GM18505 (cell line): ENCODE measurements at regions not wholly inside any gene's neighbourhood (a gene's known extent, or its start where the extent isn't known, plus 50 kb on each side); places are given as distances from the start of the nearest gene placed in this dataset.
"Not testable (repeated sequence)": the region's sequence is repeated elsewhere in the genome, so short reads cannot be mapped to it uniquely, and the experiment has no call there.

Experiments used
- ATAC-seq: cut with Tn5 transposase; IDR thresholded peaks from one replicate; pipeline ENCODE4 v1.9.1; 2021; ENCODE audit not compliant: unreplicated experiment
- POLR2A ChIP-seq: IDR thresholded peaks from 4 replicates; pipeline ENCODE4 v1.6.1; 2011; ENCODE audit warnings: borderline replicate concordance; ENCODE audit not compliant: insufficient read depth, insufficient read length; ENCODE audit errors: extremely low read depth

DNA sequence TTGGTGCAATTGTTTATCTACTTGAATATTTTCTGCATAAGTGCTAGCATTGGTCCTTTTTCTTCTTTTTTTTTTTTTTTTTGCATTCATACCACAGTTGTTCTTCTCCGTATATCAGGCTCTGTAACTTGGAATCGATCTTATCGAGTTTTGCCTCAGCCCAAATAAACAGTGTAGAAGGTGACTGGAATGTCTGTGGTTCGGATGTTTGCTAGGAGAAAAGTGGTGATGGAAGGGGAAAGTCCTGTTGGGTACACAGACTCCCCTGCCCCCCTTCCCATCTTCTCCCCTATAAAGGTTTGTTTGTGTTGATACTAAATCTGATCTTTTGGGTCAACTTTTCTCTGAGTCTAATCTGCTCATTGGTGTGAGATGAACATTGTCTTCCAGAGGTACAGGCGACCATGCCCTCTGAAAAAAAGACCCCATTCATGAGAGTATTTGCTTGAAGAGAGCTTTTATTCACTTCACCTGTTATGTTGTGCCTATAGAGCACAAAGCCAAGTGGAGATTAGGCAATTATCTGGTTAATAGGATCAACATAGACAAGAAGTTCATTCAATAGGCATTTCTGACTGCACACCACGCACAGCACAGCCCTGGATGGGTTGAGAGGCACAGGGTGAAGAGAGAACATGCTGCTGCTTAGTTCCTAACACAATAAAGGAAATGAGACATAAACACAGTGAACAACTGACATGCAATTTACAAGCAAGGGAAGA lies 620.0 kb downstream of the PKHD1 start:
- TF ChIP-seq POLR2A = no peak
- ATAC-seq = no peak

DNA sequence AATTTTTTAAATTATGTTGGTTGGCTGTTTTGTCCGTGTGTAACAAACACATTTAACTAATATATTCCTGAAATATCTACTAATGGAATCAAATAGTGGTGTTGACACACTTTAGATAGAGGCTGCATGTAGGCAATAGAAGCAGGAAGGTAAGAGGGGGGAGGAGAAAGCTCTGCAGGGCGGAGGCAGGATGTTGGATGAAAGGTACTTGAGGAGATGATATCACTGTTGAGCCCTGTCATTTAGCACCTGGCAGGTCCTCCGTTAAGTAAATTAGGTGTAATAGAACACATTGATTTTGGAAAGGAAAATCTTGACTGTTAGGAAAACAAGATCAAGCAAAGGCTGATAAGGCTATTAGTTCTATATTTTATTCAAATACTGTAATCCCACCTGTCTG lies 618.7 kb downstream of the PKHD1 start:
- no peak for ATAC-seq

DNA sequence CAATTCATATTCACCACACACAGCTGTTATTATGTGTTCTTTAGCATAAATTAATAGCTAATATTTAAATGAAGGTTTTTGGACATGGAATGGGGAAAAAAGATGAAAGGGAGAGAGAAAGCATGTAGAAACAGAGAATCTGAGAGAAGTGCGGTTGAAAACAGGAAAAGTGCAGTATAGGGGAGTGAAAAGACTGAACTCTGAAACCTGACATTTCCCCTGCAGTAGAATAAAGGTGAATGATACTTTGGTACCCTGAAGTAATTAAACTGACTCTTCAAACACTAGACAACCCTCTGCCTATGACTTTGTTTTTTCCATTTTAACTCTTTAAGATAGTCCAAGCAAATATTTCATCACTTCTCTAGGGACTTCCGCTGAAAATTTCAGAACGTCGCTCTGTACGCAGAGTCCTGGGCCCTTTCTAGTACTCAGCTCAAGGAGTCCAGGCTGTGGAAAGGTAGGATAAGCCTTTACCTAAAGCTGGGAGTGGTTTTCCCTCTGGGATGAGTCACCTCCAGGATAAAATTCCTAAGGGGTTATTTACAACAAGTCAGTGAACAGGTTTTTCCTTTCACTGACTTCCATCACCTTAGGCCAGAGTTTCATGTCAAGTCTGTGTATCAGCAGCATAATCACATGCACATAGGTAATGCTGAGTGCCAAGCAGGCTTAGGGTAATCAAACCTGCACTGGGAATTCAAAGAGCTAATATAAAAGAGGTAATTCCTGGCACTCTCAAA lies 614.5 kb downstream of the PKHD1 start:
- no peak for ATAC-seq
- TF ChIP-seq POLR2A = no peak

More for the DNA sequence above, 618.7 kb downstream of the PKHD1 start:
- no peak for TF ChIP-seq POLR2A

DNA sequence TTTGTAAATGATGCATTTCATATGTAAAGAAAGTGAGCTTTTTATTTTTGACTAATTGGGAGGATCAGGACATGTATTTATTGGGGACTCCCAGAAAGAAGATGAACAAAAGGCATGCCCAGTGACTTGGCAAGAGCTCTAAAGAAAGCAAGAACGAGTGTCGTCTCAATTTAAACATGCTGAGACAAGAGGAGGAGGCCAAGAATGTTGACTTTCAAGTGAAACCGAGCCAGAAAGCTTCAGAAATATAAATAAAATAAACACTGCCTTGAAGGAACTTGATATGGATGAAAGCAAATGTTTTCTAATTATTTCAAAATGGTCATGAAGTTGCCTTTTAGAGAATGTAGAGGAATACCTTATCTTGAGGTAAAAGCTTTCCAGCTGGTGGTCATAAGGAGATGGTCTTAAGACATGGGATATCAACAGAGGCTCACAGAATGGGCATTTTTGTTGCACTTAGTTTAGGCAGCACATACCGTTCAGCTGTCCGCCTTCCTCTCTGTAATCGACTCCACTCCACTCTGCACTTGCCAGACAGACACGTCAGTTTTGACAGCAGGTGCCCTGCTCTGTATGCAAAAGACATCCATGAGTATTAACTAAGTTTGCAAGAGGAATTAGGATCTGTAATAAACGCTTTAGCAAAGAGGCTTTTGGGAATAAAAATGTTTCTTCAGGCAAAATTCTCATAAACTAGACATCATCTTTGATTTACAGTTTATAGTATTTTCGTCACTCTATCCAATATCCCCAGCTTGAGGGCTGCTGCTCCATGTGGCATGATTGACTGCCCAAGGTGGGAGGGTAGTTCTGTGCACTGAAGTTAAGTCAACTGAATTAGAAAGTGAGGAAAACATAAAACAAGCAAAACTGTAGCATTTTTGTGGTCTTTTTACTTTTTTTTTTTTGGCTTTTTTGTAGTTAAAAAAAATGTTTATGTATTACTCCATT lies 613.1 kb downstream of the PKHD1 start:
- TF ChIP-seq POLR2A = no peak
- ATAC-seq = no peak

DNA sequence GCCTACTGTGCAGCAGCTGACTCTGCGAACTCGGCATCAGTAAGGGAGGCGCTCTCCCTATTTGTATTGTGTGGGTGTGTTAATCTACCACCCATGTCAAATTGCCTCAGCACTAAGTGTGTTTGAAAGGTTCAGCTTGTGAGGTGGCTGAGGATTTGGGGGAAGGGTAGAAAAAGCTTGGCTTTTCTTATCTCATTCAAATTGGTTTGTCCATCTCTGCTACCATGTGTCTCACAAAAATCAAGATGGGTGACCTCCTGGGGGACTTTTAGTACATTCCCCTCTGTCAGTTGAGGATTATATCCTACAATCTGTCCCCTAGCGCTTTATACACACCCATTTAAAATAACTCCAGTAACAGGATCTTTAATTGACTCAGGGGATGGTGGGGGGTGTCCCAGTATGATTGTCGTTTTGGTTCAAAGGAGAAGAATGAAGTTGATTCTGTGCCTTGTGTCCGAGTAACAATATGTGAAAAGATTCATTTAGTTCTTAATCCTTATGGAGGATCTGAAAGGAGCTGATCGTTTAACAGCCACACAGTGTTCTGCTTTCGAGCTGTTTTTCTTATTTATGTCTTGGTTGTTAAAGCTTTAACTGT lies 609.6 kb downstream of the PKHD1 start:
- TF ChIP-seq POLR2A = no peak
- no peak for ATAC-seq

DNA sequence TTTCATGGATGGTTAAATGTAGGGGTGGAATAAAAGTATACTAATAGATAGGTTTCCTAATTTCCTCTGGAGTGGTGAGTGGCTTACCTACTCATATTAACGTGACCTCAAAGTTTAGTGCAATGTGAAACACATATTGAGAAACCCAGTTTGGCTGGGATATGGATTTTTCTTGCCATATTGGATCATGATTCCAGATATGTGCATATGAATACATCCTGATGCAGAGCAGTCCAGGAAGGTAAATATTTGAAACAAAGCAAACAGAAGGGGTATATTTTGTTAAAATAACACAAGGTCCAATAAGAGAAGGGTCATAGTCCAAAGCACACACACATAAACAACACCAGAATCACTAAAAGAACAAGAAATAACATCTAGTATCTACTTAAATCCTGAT lies 608.1 kb downstream of the PKHD1 start:
- ATAC-seq = no peak

DNA sequence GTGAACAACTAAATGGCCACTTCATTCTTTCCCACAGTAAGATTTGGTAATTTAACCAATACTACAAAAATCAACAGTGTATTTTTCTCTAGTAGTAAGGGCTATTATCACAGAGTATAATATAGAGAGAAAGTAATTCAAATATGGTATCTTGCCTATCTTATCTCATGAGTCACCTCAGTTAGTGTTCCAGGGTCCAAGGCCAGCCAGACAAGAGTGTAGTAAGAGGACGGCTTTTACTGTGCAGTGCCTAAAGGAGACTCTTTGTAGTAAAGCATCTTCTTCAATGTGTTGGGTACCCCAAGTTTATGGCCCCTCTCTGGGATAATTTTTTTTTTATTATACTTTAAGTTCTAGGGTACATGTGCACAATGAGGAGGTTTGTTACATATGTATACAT lies 607.4 kb downstream of the PKHD1 start:
- TF ChIP-seq POLR2A = no peak
- no peak for ATAC-seq

More for the DNA sequence above, 608.1 kb downstream of the PKHD1 start:
- TF ChIP-seq POLR2A = no peak

DNA sequence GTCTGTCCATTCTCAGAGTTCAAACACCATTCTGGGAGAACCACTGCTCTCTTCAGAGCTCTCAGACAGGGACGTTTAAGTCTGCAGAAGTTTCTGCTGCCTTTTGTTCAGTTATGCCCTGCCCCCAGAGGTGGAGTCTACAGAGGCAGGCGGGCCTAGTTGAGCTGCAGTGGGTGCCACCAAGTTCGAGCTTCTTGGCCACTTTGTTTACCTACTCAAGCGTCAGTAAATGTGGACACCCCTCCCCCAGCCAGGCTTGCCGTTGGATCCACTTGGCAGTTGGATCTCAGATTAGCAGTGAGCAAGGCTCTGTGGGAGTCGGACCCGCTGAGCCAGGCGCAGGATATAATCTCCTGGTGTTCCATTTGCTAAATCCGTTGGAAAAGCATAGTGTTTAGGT lies 601.5 kb downstream of the PKHD1 start:
- not testable (repeated sequence) for ATAC-seq

DNA sequence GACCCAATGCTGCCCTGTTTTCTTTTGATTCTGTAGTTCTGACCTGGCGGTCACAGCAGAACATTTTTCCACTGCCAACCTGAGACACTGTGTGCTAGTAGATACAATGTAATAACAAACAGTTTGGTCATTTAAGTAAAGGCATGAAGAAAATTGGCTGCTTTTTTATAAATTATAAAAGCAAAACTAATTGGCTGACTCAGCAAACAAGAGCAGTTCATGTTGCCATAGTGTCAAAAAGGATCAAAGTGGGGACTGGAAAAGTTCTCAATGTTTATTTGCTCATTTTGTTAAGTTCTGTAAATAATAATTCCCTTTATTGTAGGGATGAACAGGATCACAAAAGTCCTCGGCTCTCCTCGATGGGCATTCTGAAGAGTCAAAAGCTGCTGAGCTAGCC lies 599.5 kb downstream of the PKHD1 start:
- no peak for TF ChIP-seq POLR2A

DNA sequence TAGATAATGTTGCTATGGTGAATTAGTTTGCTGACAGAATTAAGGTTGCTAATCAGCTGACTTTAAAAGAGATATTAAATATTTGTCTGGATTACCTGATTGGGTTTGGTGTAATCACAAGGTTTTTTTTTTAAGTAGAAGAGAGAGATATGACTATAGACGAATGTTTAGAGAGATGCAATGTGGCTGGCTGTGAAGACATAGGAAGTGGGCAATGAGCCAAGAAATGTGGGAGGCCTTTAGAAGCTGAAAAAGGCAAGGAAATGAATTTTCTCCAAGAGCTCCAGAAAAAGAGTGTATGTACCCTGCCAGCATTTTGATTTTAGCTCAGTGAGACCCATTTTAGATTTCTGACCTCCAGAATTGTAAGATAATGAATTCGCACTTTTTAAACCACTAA lies 598.3 kb downstream of the PKHD1 start:
- no peak for ATAC-seq
- TF ChIP-seq POLR2A = no peak

More for the DNA sequence above, 599.5 kb downstream of the PKHD1 start:
- no peak for ATAC-seq

DNA sequence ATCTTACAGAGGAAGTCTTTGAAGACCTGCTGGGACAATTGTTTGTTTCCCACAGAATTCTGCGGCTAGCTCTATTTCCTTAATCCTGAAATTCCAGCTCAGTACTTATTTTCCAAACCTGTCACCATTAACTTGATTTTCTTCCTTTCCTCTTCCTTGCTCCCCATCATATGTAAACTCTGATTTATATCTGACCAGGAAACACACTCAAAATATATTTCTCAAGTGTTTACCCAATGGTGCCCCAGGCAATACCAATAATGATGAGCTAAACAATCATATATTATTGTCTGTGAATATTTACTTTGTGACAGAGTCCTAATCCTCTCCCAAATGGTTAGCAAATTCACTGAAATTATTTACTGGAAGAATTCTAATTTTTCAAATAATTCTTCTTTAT lies 597.3 kb downstream of the PKHD1 start:
- no peak for ATAC-seq
- no peak for TF ChIP-seq POLR2A

DNA sequence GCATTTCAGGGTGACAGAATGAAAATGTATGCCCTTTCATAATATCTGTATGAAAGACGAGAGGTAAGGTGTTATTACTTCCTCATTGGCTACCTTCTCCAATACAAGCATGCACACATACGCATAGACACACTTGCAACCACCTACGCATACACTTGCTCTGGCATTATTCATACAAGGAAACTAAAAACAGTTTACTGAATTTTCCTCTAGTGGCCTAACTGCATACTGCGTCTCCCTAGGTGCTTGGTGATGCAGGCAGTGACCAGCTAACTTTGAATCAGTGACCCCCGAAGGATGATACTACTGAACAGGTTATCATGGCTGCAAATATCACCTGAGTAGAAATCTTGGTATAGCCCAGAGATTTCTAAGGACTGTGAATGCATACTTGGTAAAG lies 593.1 kb downstream of the PKHD1 start:
- TF ChIP-seq POLR2A = no peak
- no peak for ATAC-seq

DNA sequence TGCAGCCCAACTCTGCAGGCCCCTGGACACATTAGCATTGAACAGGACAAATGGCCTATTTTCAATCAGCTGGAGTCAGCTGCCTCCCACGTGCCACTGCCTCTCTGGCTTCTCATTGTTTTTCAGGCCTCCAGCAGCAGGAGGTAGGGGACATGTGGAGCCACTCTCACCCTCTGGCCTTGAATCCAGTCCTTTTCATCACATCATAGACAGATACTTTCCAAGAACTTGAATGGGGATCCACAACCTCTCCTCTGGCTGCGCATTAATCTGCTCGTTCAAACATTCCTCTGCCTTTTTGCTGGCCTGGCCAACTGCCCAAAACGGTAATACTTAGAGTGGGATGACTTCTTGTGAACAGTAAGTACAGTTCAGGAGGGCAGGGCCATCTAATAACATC lies 592.3 kb downstream of the PKHD1 start:
- no peak for ATAC-seq
- TF ChIP-seq POLR2A = no peak

DNA sequence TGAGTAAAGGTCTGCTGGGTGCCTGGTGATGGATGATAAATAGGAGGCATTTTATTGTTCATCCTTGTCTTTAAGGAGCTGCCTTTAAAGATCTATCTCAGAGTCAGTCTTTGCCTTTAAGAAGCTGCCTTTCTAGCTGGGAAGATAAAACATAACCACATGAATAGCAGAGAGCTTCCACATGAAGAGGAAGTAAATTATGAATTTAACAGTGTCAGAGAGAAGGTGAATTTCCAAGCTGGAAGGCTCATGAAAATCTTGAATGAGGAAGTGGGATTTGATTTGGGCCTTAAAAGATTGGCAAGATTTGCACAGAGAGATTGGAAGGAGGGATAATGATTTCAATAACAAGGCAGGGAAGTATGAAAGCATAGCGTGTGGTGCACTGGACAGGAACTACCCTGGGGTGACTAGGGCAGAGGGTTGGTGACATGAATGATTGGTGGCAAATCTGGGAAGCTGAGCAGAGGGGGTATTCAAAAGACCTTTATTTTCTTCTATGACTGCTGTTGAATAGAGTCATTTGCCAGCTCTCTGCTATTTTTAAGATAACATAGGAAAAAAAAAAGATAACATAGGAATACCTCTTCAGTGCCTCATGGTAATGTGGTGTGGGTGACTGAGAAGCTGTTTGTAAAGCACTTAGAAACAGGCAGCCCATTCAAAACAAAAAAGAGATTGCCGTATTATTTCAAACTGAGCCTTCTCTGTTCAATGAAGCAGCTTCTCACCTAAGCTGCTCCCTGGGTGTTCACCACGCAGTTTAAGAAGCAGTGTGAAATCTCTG lies 591.6 kb downstream of the PKHD1 start:
- no peak for ATAC-seq
- no peak for TF ChIP-seq POLR2A
